Neural progenitor cell (in vitro differentiated cells): ENCODE measurements at regions not wholly inside any gene's neighbourhood (a gene's known extent, or its start where the extent isn't known, plus 50 kb on each side); places are given as distances from the start of the nearest gene placed in this dataset.

Source experiments
- CTCF ChIP-seq: fragments of 200-600 bp; sonication (generic); IDR thresholded peaks from 2 replicates; pipeline ENCODE4 v1.5.1; 2017; ENCODE audit warnings: antibody characterized with exemption, mild to moderate bottlenecking
- EZH2 ChIP-seq: fragments of 200-600 bp; sonication (generic); IDR thresholded peaks from 2 replicates; pipeline ENCODE4 v1.6.1; 2017; ENCODE audit warnings: antibody characterized with exemption, mild to moderate bottlenecking, moderate library complexity
- EZH2phosphoT487 ChIP-seq: fragments of 200-600 bp; sonication (generic); IDR thresholded peaks from 2 replicates; pipeline ENCODE4 v1.6.1; 2017; ENCODE audit warnings: antibody characterized with exemption

- TF ChIP-seq CTCF (no peak), EZH2 (no peak), EZH2phosphoT487 (no peak)
Measured at GRCh38 chr13:83265279-83265678, 617.0 kb downstream of the SLITRK1 start.
